Loucy (cell line): ENCODE measurements at regions not wholly inside any gene's neighbourhood (a gene's known extent, or its start where the extent isn't known, plus 50 kb on each side); places are given as distances from the start of the nearest gene placed in this dataset.

Experiments used
- H2AFZ ChIP-seq: fragments of 200-600 bp; sonication (generic); 2 replicates; pipeline ENCODE4 v1.6.0; 2016; ENCODE audit warnings: antibody characterized with exemption, mild to moderate bottlenecking, low read length, moderate library complexity
- H3F3A ChIP-seq: fragments of 200-600 bp; 2 replicates; pipeline ENCODE4 v1.6.0; 2016; ENCODE audit warnings: antibody characterized with exemption, low read depth, mild to moderate bottlenecking
- H3K27me3 ChIP-seq: fragments of 200-600 bp; sonication (generic); 2 replicates; pipeline ENCODE4 v1.6.1; 2014; ENCODE audit warnings: low read length, mild to moderate bottlenecking; ENCODE audit not compliant: insufficient read depth, poor library complexity, severe bottlenecking
- H3K36me3 ChIP-seq: fragments of 200-600 bp; sonication (generic); 2 replicates; pipeline ENCODE4 v1.6.1; 2016; ENCODE audit warnings: low read length; ENCODE audit not compliant: insufficient read depth
- H3K4me1 ChIP-seq: fragments of 200-600 bp; sonication (generic); 2 replicates; pipeline ENCODE4 v1.5.1; 2014; ENCODE audit warnings: low read length, mild to moderate bottlenecking; ENCODE audit not compliant: insufficient read depth, poor library complexity, severe bottlenecking
- H3K4me2 ChIP-seq: fragments of 200-600 bp; sonication (generic); 2 replicates; pipeline ENCODE4 v1.6.0; 2014; ENCODE audit warnings: antibody characterized with exemption, low read length, low read depth, mild to moderate bottlenecking; ENCODE audit not compliant: poor library complexity, severe bottlenecking
- H3K4me3 ChIP-seq: fragments of 200-600 bp; sonication (generic); 2 replicates; pipeline ENCODE4 v1.5.1; 2014; ENCODE audit warnings: low read length, mild to moderate bottlenecking, mixed read lengths; ENCODE audit not compliant: poor library complexity, severe bottlenecking
- H3K79me2 ChIP-seq: fragments of 200-600 bp; sonication (generic); 2 replicates; pipeline ENCODE4 v1.6.1; 2014; ENCODE audit warnings: low read length; ENCODE audit not compliant: insufficient read depth
- H3K9ac ChIP-seq: fragments of 200-600 bp; sonication (generic); 2 replicates; pipeline ENCODE4 v1.6.0; 2014; ENCODE audit warnings: mild to moderate bottlenecking, low read depth, low read length, moderate library complexity; ENCODE audit not compliant: poor library complexity, severe bottlenecking
- H3K9me2 ChIP-seq: fragments of 200-600 bp; sonication (generic); replicated peaks from 2 replicates; pipeline ENCODE4 v1.6.1; 2016; ENCODE audit warnings: low read depth, low read length, mixed read lengths
- H3K9me3 ChIP-seq: fragments of 200-600 bp; sonication (generic); 2 replicates; pipeline ENCODE4 v1.6.1; 2014; ENCODE audit warnings: mild to moderate bottlenecking, antibody characterized with exemption, low read length, low read depth; ENCODE audit not compliant: insufficient read depth
- H4K20me1 ChIP-seq: fragments of 200-600 bp; sonication (generic); 2 replicates; pipeline ENCODE4 v1.6.0; 2014; ENCODE audit warnings: antibody characterized with exemption, low read length, mild to moderate bottlenecking; ENCODE audit not compliant: insufficient read depth, poor library complexity, severe bottlenecking
- EZH2phosphoT487 ChIP-seq: fragments of 200-600 bp; IDR thresholded peaks from 2 replicates; pipeline ENCODE4 v1.6.1; 2018; ENCODE audit warnings: antibody characterized with exemption, mild to moderate bottlenecking, moderate library complexity, borderline replicate concordance
- TF ChIP-seq, protein P1 (sequence below): fragments of 200-600 bp; sonication (generic); conservative IDR thresholded peaks from 2 replicates; pipeline ENCODE4 v1.5.1; 2014; ENCODE audit warnings: mild to moderate bottlenecking, antibody characterized with exemption, low read length

DNA sequence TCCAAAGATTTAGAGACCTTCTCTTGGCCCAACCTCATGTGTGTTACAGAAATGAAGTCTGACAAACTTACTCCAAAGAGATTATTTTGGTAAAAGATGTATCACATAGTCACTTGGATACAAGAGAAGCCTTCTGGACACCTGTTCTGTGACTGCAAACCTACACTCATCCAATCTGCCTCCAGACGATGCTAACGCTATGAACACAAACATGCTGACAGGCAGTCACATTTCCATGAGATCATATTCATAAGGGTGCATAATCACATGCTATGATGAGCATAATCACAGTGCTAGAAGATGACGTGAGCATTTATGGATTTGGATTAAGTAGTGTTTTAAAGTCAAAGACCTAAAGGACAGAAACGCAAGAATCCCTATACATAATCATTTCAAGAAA lies 340.2 kb downstream of the HACE1 start:
- no peak overlapping the region for H3K4me2 ChIP-seq
- H3K9me2 ChIP-seq: no peaks in the 10 kb centered on the region
- peaks cover 13% of the 10 kb centered on the region for H3K4me1 ChIP-seq
- no peaks in the 10 kb centered on the region for H3K79me2 ChIP-seq
- no peak overlapping the region for H2AFZ ChIP-seq
- H3K36me3 ChIP-seq: no peaks in the 10 kb centered on the region
- no peaks in the 10 kb centered on the region for H3K27me3 ChIP-seq
- no peaks in the 10 kb centered on the region for H4K20me1 ChIP-seq
- no peak overlapping the region for H3K9ac ChIP-seq
- TF ChIP-seq, protein P1, sequence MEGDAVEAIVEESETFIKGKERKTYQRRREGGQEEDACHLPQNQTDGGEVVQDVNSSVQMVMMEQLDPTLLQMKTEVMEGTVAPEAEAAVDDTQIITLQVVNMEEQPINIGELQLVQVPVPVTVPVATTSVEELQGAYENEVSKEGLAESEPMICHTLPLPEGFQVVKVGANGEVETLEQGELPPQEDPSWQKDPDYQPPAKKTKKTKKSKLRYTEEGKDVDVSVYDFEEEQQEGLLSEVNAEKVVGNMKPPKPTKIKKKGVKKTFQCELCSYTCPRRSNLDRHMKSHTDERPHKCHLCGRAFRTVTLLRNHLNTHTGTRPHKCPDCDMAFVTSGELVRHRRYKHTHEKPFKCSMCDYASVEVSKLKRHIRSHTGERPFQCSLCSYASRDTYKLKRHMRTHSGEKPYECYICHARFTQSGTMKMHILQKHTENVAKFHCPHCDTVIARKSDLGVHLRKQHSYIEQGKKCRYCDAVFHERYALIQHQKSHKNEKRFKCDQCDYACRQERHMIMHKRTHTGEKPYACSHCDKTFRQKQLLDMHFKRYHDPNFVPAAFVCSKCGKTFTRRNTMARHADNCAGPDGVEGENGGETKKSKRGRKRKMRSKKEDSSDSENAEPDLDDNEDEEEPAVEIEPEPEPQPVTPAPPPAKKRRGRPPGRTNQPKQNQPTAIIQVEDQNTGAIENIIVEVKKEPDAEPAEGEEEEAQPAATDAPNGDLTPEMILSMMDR: no peak
- TF ChIP-seq EZH2phosphoT487: no peak
- no peak overlapping the region for H3K4me3 ChIP-seq
- no peaks in the 10 kb centered on the region for H3K9me3 ChIP-seq
- H3F3A ChIP-seq: no peaks in the 10 kb centered on the region

DNA sequence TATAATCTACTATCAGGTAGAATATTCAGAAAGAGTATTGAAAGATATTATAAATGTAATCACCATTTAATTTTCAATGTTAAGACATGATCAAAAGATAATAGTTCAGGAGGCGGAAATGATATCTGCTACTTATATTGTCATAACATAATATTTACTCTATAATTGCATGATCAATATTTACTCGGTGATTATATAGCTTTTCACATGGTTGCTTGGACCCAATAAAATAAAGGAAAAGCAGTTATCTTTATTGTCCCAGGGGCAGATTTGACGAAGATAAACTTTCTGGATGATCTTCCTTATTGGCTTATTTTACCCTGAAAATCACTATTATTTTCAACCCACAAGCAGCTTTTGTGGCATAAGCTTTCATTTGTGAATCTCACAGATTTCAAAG lies 350.4 kb downstream of the HACE1 start:
- Histone ChIP-seq H4K20me1 (no peaks in the 10 kb centered on the region), H3K36me3 (no peaks in the 10 kb centered on the region), H3K9me2 (no peaks in the 10 kb centered on the region), H3K9me3 (no peaks in the 10 kb centered on the region), H3K9ac (no peak overlapping the region), H2AFZ (no peak overlapping the region), H3K4me3 (no peak overlapping the region), H3K79me2 (no peaks in the 10 kb centered on the region), H3F3A (no peaks in the 10 kb centered on the region), H3K4me2 (no peak overlapping the region), H3K27me3 (no peaks in the 10 kb centered on the region), H3K4me1 (no peaks in the 10 kb centered on the region)
- TF ChIP-seq, protein P1: no peak
- no peak for TF ChIP-seq EZH2phosphoT487

GRCh38 chr6:104506429-104506828 lies 353.3 kb downstream of the HACE1 start:
- Histone ChIP-seq H3K27me3 (no peaks in the 10 kb centered on the region), H3F3A (no peaks in the 10 kb centered on the region), H2AFZ (no peak overlapping the region), H4K20me1 (no peaks in the 10 kb centered on the region), H3K4me2 (no peak overlapping the region), H3K9me2 (no peaks in the 10 kb centered on the region), H3K36me3 (no peaks in the 10 kb centered on the region), H3K9ac (no peak overlapping the region), H3K9me3 (no peaks in the 10 kb centered on the region), H3K4me1 (no peaks in the 10 kb centered on the region), H3K4me3 (no peak overlapping the region), H3K79me2 (no peaks in the 10 kb centered on the region)
- TF ChIP-seq, protein P1: no peak
- no peak for TF ChIP-seq EZH2phosphoT487
